Esophagus muscularis mucosa (tissue), 4 donors: ENCODE measurements at regions not wholly inside any gene's neighbourhood (a gene's known extent, or its start where the extent isn't known, plus 50 kb on each side); places are given as distances from the start of the nearest gene placed in this dataset.

Source experiments
- CTCF ChIP-seq, 3 experiments: fragments of 200-600 bp in 2 of 3; fragments of 450-650 bp in 1 of 3; sonication (generic) in 2 of 3; IDR thresholded peaks; one replicate each; pipeline ENCODE4 v1.5.1; 2017 to 2019; ENCODE audit warnings: antibody characterized with exemption in 3 of 3, mild to moderate bottlenecking in 2 of 3, moderate library complexity in 1 of 3
- EP300 ChIP-seq: sonication (generic); formaldehyde crosslinking; IDR thresholded peaks from one replicate; pipeline ENCODE4 v1.6.1; 2017; ENCODE audit warnings: antibody characterized with exemption
- POLR2A ChIP-seq: fragments of 450-650 bp; IDR thresholded peaks from one replicate; pipeline ENCODE4 v1.6.1; 2017; ENCODE audit warnings: antibody characterized with exemption, moderate library complexity, mild to moderate bottlenecking, low read depth
- POLR2AphosphoS5 ChIP-seq, 2 donors: sonication (generic); formaldehyde crosslinking; IDR thresholded peaks; one replicate each; pipeline ENCODE4 v1.6.1; 2017; ENCODE audit warnings: antibody characterized with exemption in 2 of 2

- TF ChIP-seq CTCF (IDR thresholded peaks at IDR 0.05), result no peak
- no peak for TF ChIP-seq POLR2AphosphoS5 (IDR thresholded peaks at IDR 0.05)
- no peak for TF ChIP-seq EP300
- TF ChIP-seq POLR2A, result no peak
Observed at GRCh38 chr14:104517426-104517825, 62.1 kb upstream of the C14orf180 start.
